Muscle of leg (tissue), 3 donors: ENCODE measurements at regions not wholly inside any gene's neighbourhood (a gene's known extent, or its start where the extent isn't known, plus 50 kb on each side); places are given as distances from the start of the nearest gene placed in this dataset.

Experiments used
- DNase-seq: peaks from one replicate; pipeline ENCODE4 v3.0.0; 2013
- H3K27ac ChIP-seq: one replicate; pipeline ENCODE4 v1.5.1; 2013; ENCODE audit warnings: mild to moderate bottlenecking, low read length, control low read depth
- H3K27me3 ChIP-seq: one replicate; pipeline ENCODE4 v1.6.1; 2013; ENCODE audit warnings: low read length; ENCODE audit not compliant: control insufficient read depth, insufficient read depth
- H3K36me3 ChIP-seq: one replicate; pipeline ENCODE4 v1.6.1; 2013; ENCODE audit warnings: low read length; ENCODE audit not compliant: control insufficient read depth, insufficient read depth
- H3K4me1 ChIP-seq: one replicate; pipeline ENCODE4 v1.6.1; 2013; ENCODE audit warnings: low read length; ENCODE audit not compliant: control insufficient read depth, insufficient read depth
- H3K4me3 ChIP-seq: one replicate; pipeline ENCODE4 v1.5.1; 2013; ENCODE audit warnings: low read length, control low read depth
- H3K9me3 ChIP-seq: replicated peaks from 2 replicates; pipeline ENCODE4 v1.6.1; 2013; ENCODE audit warnings: low read depth, low read length; ENCODE audit not compliant: control insufficient read depth
- WGBS: methylation state at CpG from one replicate; pipeline ENCODE4 v1.1.5; 2013; ENCODE audit warnings: missing lambda C conversion rate; ENCODE audit not compliant: insufficient coverage; 5-methylcytosine and 5-hydroxymethylcytosine counted together

DNA sequence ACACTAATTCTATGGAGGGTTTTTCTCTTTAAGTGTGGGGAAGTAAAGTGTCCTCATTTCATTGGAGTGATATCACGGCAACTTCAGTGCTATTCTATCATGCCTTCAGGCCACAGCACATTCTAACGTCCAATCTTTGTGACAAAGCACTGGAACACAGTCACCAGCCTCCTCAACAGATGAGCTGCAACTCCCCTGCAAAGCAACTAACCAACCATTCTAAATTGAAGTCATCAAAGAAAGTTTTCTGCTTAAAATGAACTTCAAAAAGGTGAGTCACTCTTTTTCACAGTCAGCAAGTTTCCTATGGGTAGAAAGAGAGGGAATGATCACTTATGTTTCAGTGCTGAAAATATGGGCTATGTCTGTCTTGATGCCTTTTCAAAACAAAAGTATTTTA, 190.8 kb downstream of the ELAVL2 start:
- Histone ChIP-seq H3K4me1 (no peaks in the 10 kb centered on the region), H3K4me3 (no peak overlapping the region), H3K9me3 (no peaks in the 10 kb centered on the region), H3K36me3 (no peaks in the 10 kb centered on the region), H3K27ac (no peak overlapping the region), H3K27me3 (no peaks in the 10 kb centered on the region)
- 100% methylated on average over 1 of the region's 2 CpGs for WGBS
- DNase-seq = no peak

DNA sequence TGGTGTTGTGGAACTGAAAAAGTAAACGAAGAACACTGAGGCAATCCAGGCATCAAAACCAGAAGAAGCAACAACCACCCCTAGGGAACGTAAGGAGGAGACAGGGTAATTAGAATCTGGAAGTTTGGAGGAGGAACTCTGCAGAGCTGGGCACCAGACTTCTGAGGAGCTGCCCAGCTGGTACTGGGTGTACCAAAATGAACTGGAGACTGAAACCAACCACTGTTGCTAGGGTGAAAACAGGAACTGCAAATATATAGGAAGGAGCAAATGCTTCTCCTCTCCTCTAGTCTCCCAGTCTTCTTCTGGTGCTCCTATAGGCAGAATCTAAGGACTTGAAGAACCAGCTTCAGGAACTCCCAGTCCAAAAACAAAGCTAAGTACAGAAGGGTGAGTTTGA, 189.8 kb downstream of the ELAVL2 start:
- Histone ChIP-seq H3K27me3 (no peaks in the 10 kb centered on the region), H3K9me3 (no peaks in the 10 kb centered on the region), H3K4me1 (no peaks in the 10 kb centered on the region), H3K27ac (no peak overlapping the region), H3K4me3 (no peak overlapping the region), H3K36me3 (no peaks in the 10 kb centered on the region)
- DNase-seq = no peak
- no CpG with 5 or more reads among the region's 2 CpGs for WGBS

DNA sequence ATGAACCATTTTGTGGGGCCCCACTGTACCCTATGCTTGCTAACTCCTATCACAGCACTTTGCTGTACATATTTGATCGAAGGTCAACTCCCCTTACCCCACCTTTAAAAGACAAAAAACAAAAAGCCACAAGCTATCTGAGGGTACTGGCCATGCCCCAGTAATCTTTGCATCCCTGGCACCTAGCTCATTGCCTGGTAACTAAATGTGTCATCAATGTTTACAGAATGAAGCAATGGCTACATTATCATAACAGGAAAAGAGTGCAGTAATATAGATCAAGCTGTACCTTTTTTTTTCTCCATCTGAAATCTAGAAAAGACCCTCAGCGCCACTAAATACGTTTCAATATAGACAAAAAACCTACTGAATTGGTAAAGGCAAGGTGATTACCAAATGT, 188.0 kb downstream of the ELAVL2 start:
- 83% methylated on average over 1 of the region's 3 CpGs for WGBS
- Histone ChIP-seq H3K36me3 (no peaks in the 10 kb centered on the region), H3K27me3 (no peaks in the 10 kb centered on the region), H3K4me3 (no peak overlapping the region), H3K9me3 (no peaks in the 10 kb centered on the region), H3K27ac (no peak overlapping the region), H3K4me1 (no peaks in the 10 kb centered on the region)
- no peak for DNase-seq

DNA sequence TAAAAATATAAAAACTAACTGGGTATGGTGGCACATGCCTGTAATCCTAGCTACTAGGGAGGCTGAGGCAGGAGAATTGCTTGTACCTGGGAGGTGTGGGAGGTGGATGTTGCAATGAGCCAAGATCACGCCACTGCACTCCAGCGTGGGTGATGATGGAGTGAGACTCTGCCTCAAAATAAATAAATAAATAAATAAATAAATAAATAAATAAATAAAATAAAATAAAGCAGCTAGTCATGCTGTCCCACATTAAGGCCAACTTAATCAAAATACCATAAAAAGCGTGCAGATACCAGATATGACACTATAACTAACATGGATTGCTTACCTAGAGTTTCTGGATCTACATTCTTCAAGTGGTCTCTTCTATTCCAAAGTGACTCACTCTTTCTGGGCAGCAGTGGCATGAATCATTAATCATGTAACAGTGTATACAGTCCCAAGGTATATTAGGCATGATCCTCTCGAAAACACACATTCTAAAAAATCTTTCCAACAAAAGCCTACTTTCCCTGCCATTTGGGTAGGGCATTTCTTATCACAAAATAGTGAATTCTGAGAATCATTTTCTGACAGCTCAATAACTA, 187.1 kb downstream of the ELAVL2 start:
- Histone ChIP-seq H3K9me3 (no peaks in the 10 kb centered on the region), H3K27ac (no peak overlapping the region), H3K27me3 (no peaks in the 10 kb centered on the region), H3K4me1 (no peaks in the 10 kb centered on the region), H3K4me3 (no peak overlapping the region), H3K36me3 (no peaks in the 10 kb centered on the region)
- 83% methylated on average over 1 of the region's 4 CpGs for WGBS
- DNase-seq = no peak
